ENCODE measurements at regions not wholly inside any gene's neighbourhood (a gene's known extent, or its start where the extent isn't known, plus 50 kb on each side); places are given as distances from the start of the nearest gene placed in this dataset.

GRCh38 chr6:113647143-113647889 lies 209.8 kb upstream of the MARCKS start:
- TF ChIP-seq CTCF (IDR thresholded peaks at IDR 0.05), result no peak
- peaks cover 44% of the 10 kb centered on the region for H3K4me1 Mint-ChIP-seq (ENCODE audit: unreplicated experiment)
- H3K27ac Mint-ChIP-seq (ENCODE audit: unreplicated experiment), result no peak overlapping the region
- H3K27me3 Mint-ChIP-seq (ENCODE audit: unreplicated experiment), result no peaks in the 10 kb centered on the region
- H3K4me3 Mint-ChIP-seq (ENCODE audit: unreplicated experiment), result no peak overlapping the region
- no peaks in the 10 kb centered on the region for H3K9me3 Mint-ChIP-seq (ENCODE audit: unreplicated experiment)
- H3K36me3 Mint-ChIP-seq (ENCODE audit: unreplicated experiment), result no peaks in the 10 kb centered on the region
- DNase-seq (ENCODE audit: extremely low spot score, unreplicated experiment), result no peak

GRCh38 chr6:113648698-113649097 lies 208.4 kb upstream of the MARCKS start:
- Mint-ChIP-seq H3K4me3 (ENCODE audit: unreplicated experiment) (no peak overlapping the region), H3K27me3 (ENCODE audit: unreplicated experiment) (no peaks in the 10 kb centered on the region), H3K36me3 (ENCODE audit: unreplicated experiment) (no peaks in the 10 kb centered on the region), H3K9me3 (ENCODE audit: unreplicated experiment) (peaks cover 6% of the 10 kb centered on the region), H3K4me1 (ENCODE audit: unreplicated experiment) (peaks cover 43% of the 10 kb centered on the region), H3K27ac (ENCODE audit: unreplicated experiment) (no peak overlapping the region)
- DNase-seq (ENCODE audit: extremely low spot score, unreplicated experiment), result no peak
- no peak for TF ChIP-seq CTCF (IDR thresholded peaks at IDR 0.05)

GRCh38 chr6:113649276-113649675 lies 207.9 kb upstream of the MARCKS start:
- Mint-ChIP-seq H3K27me3 (ENCODE audit: unreplicated experiment) (no peaks in the 10 kb centered on the region), H3K4me1 (ENCODE audit: unreplicated experiment) (peaks cover 47% of the 10 kb centered on the region), H3K36me3 (ENCODE audit: unreplicated experiment) (no peaks in the 10 kb centered on the region), H3K27ac (ENCODE audit: unreplicated experiment) (no peak overlapping the region), H3K4me3 (ENCODE audit: unreplicated experiment) (no peak overlapping the region), H3K9me3 (ENCODE audit: unreplicated experiment) (peaks cover 6% of the 10 kb centered on the region)
- DNase-seq (ENCODE audit: extremely low spot score, unreplicated experiment), result no peak
- no peak for TF ChIP-seq CTCF (IDR thresholded peaks at IDR 0.05)

- Mint-ChIP-seq H3K36me3 (ENCODE audit: unreplicated experiment) (no peaks in the 10 kb centered on the region), H3K27me3 (ENCODE audit: unreplicated experiment) (no peaks in the 10 kb centered on the region), H3K9me3 (ENCODE audit: unreplicated experiment) (peaks cover 6% of the 10 kb centered on the region), H3K4me3 (ENCODE audit: unreplicated experiment) (no peak overlapping the region), H3K4me1 (ENCODE audit: unreplicated experiment) (peaks cover 44% of the 10 kb centered on the region), H3K27ac (ENCODE audit: unreplicated experiment) (no peak overlapping the region)
- DNase-seq (ENCODE audit: extremely low spot score, unreplicated experiment), result no peak
- no peak for TF ChIP-seq CTCF (IDR thresholded peaks at IDR 0.05)
Observed at GRCh38 chr6:113649880-113650609, 207.1 kb upstream of the MARCKS start.

GRCh38 chr6:113650610-113650979 lies 206.6 kb upstream of the MARCKS start:
- Mint-ChIP-seq H3K4me3 (ENCODE audit: unreplicated experiment) (no peak overlapping the region), H3K9me3 (ENCODE audit: unreplicated experiment) (peaks cover 6% of the 10 kb centered on the region), H3K27me3 (ENCODE audit: unreplicated experiment) (no peaks in the 10 kb centered on the region), H3K4me1 (ENCODE audit: unreplicated experiment) (peaks cover 39% of the 10 kb centered on the region), H3K27ac (ENCODE audit: unreplicated experiment) (no peak overlapping the region), H3K36me3 (ENCODE audit: unreplicated experiment) (no peaks in the 10 kb centered on the region)
- DNase-seq (ENCODE audit: extremely low spot score, unreplicated experiment), result peak; percentile 53
- no peak for TF ChIP-seq CTCF (IDR thresholded peaks at IDR 0.05)

Measured in osteocyte (in vitro differentiated cells).